ENCODE measurements at regions not wholly inside any gene's neighbourhood (a gene's known extent, or its start where the extent isn't known, plus 50 kb on each side); places are given as distances from the start of the nearest gene placed in this dataset.
A peak's percentile ranks its signal among the peaks of the same experiment; 100 is the strongest.
"Not testable (repeated sequence)": the region's sequence is repeated elsewhere in the genome, so short reads cannot be mapped to it uniquely, and the experiment has no call there.

DNA sequence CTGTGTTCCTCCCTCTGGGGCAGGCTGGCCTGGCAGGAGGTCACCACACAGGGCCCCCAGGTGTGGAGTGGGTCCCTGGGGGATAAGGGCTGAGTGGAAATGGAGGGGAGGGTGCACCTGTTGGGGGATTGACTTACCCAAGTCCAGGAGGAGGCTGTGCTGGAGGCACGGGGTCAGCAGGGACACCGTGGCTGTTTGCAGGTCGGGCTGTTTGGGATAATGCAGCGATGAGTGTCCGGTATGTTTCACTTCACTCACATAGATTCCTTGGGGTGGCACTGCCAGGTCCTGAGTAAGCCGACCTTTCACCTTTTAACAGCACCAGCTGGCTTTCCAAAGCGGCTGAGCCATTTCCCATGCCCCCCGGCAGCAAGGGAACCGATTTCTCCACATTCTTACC lies 113.0 kb downstream of the NPIPB11 start:
- not testable (repeated sequence) for ATAC-seq (ENCODE audit: low read depth in 2 of 2); H3K9me3 Mint-ChIP-seq; DNase-seq; H3K4me3 Mint-ChIP-seq; H3K27ac Mint-ChIP-seq
- Mint-ChIP-seq H3K36me3 (peaks cover 0 to 11% of the 10 kb centered on the region in 2 donors), H3K27me3 (peaks cover 0 to 11% (median 6%) of the 10 kb centered on the region in 3 donors), H3K4me1 (peaks cover 16 to 31% (median 25%) of the 10 kb centered on the region in 3 donors)

DNA sequence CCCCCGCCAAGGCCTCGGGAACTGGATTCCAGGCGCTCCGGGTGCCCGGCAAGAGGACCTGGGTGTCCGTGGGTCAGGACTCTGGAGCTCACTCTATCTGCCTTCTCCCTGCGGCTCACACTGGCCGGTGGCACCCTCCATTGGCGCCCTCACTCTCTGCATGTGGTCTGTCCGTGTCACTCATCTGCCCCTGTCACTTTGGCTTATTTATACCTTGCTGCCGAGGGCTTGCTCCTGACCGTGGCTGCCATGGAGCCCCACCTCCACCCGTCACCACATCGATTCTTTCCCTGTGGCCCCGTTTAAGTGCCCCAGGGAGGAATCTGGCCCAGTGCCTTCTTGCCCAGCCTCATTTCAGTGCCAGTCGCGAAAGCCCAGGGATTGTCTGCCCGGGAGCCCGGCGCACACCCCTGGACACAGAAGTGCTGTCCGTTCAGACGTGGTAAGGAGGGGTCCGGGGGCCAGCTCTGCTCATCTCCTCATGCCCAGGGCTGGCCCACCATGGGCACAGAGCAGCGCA lies 113.5 kb downstream of the NPIPB11 start:
- not testable (repeated sequence) for H3K27ac Mint-ChIP-seq; DNase-seq; H3K9me3 Mint-ChIP-seq; ATAC-seq (ENCODE audit: low read depth in 2 of 2); H3K4me3 Mint-ChIP-seq; H3K36me3 Mint-ChIP-seq
- Mint-ChIP-seq H3K4me1 (peaks cover 16 to 26% (median 22%) of the 10 kb centered on the region in 3 donors), H3K27me3 (peaks cover 0 to 10% (median 1%) of the 10 kb centered on the region in 3 donors)

DNA sequence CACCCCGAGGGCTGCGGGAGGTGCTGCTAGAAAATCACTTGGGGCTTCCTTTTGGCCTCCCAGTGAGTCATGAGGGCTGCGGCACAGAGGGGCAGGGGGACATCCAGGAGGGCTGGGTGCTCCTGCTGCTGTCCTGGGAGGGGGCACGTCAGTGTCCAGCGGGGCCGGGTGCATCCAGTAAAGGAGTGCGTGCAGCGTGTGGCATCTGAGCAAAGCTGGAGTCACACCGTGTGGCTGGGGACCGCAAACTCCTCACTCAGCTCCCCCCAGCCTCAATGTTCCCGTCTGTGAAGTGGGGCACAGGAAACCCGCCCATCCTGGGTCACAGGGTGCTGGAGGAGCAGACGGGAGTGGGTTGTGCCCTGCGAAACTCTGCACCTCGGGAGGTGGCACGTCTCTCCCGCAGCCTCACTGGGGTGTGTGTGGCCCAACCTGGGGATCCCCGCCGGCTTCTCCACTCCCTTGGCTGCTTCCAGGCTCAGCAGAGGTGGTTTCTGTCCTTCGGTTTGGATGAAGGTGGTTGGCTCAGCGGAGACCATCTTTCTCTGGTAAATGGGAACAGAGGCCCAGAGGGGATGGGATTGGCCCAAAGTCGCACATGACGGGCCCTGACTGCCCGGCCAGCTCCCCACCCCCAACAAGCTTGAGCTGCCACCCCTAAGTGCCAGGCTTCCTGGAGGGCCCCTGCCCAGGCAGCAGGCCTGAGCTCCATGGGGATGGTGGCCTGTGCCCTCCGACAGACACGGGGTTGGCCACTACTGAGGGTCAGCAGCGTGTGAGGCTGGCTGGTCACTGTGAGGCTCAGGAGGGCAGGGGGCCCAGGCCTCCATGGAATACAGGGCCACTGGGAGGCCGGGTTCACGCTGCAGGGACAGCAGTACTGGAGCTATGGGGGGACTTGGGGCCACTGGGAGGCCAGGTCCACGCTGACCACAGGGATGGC lies 114.9 kb downstream of the NPIPB11 start:
- not testable (repeated sequence) for H3K27me3 Mint-ChIP-seq, H3K9me3 Mint-ChIP-seq, H3K27ac Mint-ChIP-seq, DNase-seq, H3K4me3 Mint-ChIP-seq, H3K36me3 Mint-ChIP-seq
- H3K4me1 Mint-ChIP-seq: peaks cover 18 to 30% (median 22%) of the 10 kb centered on the region in 3 donors
- peak in 1 of 2 donors; percentile 3 for ATAC-seq (ENCODE audit: low read depth in 2 of 2)

DNA sequence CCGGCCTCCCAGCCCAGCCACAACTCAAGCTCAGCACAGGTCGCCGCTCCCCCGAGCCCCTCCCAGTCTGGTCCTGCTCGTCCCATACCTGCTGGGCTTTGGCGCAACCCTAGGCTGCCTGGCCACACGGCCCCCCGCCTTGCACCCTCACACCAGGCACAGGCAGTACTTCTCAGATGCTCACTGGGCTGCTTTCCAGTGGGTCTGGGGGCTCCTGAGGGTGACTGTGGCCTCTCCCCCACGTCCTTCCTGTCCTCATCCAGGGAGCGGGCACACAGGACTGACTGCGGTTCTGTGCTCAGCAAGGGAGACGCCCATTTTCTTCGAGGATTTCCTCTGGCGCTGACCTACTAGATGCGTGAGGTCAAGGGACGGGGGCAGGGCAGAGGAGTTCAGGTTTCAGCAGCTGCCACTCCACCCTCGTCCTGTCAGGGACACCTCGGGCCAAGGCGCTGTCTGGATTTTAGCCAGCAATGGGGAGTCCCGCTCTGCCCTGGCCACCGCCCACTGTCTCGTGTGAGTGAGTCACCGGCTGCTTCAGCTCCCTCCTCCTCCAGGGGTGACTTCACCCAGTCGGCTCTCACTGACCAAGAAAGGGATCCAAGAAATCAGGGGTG lies 115.8 kb downstream of the NPIPB11 start:
- peak overlapping the region in 5 of 8 donors; percentile 45 to 71 (median 49) for H3K4me3 Mint-ChIP-seq
- peak; percentile 81 for ATAC-seq (ENCODE audit: low read depth in 2 of 2)
- H3K27ac Mint-ChIP-seq: peak overlapping the region in 3 of 6 donors; percentile 60 to 68 (median 64)
- H3K9me3 Mint-ChIP-seq: no peaks in the 10 kb centered on the region
- peaks cover 17 to 34% (median 19%) of the 10 kb centered on the region in 3 donors for H3K4me1 Mint-ChIP-seq
- DNase-seq: peak; percentile 21
- no peaks in the 10 kb centered on the region for H3K36me3 Mint-ChIP-seq
- peaks cover 0 to 5% (median 0%) of the 10 kb centered on the region in 3 donors for H3K27me3 Mint-ChIP-seq

DNA sequence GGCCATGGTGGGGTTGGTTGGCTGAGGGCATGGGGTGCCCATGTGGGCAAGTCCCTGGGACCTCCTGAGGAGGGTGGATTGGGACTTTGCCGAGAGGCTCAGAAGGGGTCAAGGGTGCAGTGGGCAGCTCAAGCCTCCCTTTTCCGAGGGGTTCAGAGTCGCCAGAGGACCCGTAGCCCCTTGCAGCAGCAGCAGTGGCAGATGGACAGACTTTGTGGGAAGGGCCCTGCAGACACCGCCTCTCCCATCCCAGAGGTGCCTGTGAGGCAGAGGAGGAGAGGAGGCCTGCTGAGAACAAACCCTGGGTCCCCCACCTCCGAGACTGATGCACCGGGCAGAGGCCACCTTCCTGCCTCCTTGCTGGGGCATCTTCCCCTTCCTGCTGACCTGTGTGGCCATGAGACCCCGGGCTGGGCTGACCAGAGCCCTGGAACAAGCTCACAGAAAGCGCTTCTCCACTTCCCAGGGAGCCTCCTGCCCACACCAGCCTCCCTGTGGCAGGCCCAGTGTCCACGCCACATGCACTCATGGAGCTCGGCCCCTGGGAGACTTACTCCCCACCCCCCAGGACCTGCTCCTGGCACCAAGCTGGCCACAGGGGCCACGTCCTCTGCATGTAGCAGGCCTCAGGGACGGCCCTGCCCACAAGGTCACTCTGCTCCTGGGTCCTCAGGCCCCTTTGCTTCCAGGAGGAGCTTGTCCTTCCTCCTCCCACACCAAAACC lies 116.8 kb downstream of the NPIPB11 start:
- not testable (repeated sequence) for H3K27me3 Mint-ChIP-seq; H3K4me3 Mint-ChIP-seq; H3K36me3 Mint-ChIP-seq; ATAC-seq (ENCODE audit: low read depth in 2 of 2); H3K9me3 Mint-ChIP-seq; DNase-seq
- H3K27ac Mint-ChIP-seq: peak overlapping the region in 1 of 6 donors; percentile 28
- H3K4me1 Mint-ChIP-seq: peaks cover 17 to 32% (median 18%) of the 10 kb centered on the region in 3 donors

DNA sequence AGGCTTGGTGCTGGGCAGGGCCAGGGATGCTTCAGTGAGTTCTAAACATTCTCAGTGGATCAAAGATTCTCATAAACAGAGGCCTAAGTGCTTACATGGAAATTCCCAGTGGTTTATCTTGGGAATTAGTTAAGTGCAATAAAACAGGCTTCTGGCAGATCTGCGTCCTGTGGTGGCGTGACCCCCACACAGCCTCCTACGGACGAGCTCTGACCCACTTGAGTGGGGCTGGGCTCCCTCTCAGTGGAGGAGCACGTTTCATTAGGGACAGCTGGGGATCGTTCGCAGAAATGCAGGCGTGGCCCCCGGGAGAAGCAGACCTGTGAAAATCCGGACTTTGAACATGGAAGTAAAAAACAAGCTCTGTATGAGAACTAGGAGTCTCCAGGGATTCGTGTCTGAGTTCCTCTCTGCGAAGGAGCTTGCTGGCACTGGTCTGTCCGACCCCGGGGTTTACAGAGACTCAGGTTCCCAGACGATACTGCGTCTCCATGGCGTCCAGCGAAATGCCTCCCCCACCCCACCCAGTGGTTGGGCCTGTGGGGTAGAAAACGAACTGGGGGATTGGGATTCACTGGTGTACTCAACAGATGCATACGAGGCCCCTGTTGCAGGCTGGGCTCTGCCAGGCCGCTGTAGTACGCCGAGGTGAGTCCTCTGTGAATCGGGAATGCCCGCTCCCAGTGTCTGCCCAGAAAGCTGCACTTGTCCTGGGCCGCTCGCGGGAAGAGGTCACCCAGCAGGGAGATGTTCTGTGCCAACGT lies 117.6 kb downstream of the NPIPB11 start:
- not testable (repeated sequence) for DNase-seq; ATAC-seq (ENCODE audit: low read depth in 2 of 2); H3K27me3 Mint-ChIP-seq; H3K9me3 Mint-ChIP-seq; H3K4me3 Mint-ChIP-seq; H3K36me3 Mint-ChIP-seq
- Mint-ChIP-seq H3K4me1 (peaks cover 24 to 40% (median 26%) of the 10 kb centered on the region in 3 donors), H3K27ac (peak overlapping the region in 2 of 6 donors; percentile 28 to 85)

DNA sequence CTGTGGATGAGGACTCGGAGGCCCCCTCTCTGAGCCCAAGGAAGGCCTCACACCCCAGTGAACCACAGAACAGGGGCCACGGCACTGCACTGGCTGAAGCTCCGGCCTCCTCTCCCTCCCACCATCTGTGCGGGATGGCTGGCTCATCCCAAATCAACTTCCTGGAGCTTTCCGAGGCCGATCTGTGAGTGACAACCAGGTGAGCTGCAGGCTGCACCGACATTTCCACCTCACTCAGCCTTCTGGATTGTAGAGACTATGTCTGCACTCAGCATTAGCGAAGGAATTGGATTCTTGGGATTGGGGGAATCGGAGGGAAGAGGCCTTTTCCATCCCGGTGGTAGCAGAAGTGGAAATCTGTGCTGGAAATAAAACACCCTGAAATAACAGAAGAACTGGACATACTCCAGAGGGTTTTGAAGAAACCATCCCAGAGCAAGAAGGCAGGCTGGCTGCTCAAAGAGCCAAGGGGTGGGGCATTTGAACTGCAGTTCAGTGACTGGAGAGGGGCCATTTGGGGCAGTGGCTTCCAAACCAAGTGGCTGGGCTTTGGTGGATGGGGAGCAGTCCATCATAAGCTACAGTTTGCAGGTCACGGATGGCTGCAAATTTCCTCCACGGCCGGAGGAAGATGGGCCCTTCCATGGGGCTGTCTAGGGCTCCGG lies 118.5 kb downstream of the NPIPB11 start:
- H3K9me3 Mint-ChIP-seq; DNase-seq; H3K27me3 Mint-ChIP-seq; H3K36me3 Mint-ChIP-seq; ATAC-seq (ENCODE audit: low read depth in 2 of 2): not testable (repeated sequence)
- peak overlapping the region in 3 of 6 donors; percentile 15 to 60 (median 54) for H3K27ac Mint-ChIP-seq
- peaks cover 32 to 49% (median 35%) of the 10 kb centered on the region in 3 donors for H3K4me1 Mint-ChIP-seq
- H3K4me3 Mint-ChIP-seq: peak overlapping the region in 1 of 8 donors; percentile 55

DNA sequence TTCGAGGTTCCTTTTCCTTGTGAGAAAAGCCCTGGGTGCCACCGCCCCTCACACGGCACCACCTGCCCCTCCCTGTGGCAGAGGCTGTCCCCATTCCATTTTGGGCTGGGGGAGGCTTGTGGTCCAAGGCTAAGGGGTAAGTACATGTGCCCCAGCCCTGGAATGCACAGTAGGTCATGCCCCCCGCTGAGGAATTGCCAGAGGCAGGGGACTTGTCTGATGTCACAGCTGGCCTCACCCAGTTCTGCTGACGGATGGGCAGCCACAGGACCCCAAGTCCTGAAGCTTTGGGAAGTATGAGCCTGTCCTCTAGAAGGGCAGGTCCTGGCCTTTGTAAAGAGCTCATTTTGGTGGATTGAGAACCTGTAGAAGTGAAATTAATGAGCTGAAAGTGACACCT lies 119.3 kb downstream of the NPIPB11 start:
- H3K9me3 Mint-ChIP-seq; H3K4me3 Mint-ChIP-seq; ATAC-seq (ENCODE audit: low read depth in 2 of 2); H3K36me3 Mint-ChIP-seq; H3K27me3 Mint-ChIP-seq; DNase-seq: not testable (repeated sequence)
- H3K27ac Mint-ChIP-seq: peak overlapping the region in 2 of 6 donors; percentile 32 to 36
- peaks cover 36 to 54% (median 38%) of the 10 kb centered on the region in 3 donors for H3K4me1 Mint-ChIP-seq

DNA sequence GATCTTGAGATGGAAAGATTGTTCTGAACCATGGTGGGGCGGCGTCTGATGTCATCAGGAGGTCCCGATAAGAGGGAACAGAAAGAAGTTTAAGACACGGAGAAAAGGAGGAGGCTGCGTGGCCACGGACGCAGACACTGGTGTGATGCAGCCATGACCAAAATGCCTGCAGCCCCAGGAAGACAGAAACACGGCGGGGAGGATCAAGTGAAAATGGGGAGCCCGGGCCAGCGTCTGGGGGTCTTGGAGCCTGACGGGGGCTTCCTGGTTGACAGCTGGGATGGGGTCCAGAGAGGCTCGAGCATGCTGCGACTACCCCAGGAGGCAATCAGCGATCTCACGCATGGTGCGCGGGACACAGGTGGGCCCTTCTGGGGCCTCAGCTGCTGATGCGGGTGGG lies 119.7 kb downstream of the NPIPB11 start:
- peak overlapping the region in 3 of 6 donors; percentile 20 to 32 (median 30) for H3K27ac Mint-ChIP-seq
- H3K27me3 Mint-ChIP-seq; ATAC-seq (ENCODE audit: low read depth in 2 of 2); H3K36me3 Mint-ChIP-seq; H3K9me3 Mint-ChIP-seq; DNase-seq: not testable (repeated sequence)
- H3K4me3 Mint-ChIP-seq: peak overlapping the region in 4 of 8 donors; percentile 1 to 33 (median 26)
- H3K4me1 Mint-ChIP-seq: peaks cover 36 to 54% (median 38%) of the 10 kb centered on the region in 3 donors

DNA sequence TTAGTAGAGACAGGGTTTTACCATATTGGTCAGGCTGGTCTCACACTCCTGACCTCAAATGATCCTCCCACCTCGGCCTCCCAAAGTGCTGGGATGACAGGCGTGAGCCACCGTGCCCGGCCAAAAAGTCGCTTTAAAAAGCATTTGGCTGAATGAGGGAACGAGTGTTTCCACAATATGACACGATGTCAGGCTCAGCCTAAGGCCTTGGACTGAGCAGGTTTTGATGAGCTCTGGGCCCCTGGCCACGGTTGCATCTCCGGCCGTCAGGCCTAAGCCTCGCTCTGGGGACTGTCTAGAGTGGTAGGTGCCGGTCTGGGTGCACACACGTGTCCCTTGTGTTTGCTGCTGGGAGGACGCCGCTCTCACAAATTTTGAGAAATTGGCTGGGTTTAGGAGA lies 120.3 kb downstream of the NPIPB11 start:
- not testable (repeated sequence) for H3K27me3 Mint-ChIP-seq; ATAC-seq (ENCODE audit: low read depth in 2 of 2); H3K9me3 Mint-ChIP-seq; DNase-seq; H3K36me3 Mint-ChIP-seq
- Mint-ChIP-seq H3K4me3 (peak overlapping the region in 3 of 8 donors; percentile 24 to 72 (median 60)), H3K4me1 (peaks cover 36 to 54% (median 38%) of the 10 kb centered on the region in 3 donors), H3K27ac (peak overlapping the region in 5 of 6 donors; percentile 27 to 90 (median 32))

DNA sequence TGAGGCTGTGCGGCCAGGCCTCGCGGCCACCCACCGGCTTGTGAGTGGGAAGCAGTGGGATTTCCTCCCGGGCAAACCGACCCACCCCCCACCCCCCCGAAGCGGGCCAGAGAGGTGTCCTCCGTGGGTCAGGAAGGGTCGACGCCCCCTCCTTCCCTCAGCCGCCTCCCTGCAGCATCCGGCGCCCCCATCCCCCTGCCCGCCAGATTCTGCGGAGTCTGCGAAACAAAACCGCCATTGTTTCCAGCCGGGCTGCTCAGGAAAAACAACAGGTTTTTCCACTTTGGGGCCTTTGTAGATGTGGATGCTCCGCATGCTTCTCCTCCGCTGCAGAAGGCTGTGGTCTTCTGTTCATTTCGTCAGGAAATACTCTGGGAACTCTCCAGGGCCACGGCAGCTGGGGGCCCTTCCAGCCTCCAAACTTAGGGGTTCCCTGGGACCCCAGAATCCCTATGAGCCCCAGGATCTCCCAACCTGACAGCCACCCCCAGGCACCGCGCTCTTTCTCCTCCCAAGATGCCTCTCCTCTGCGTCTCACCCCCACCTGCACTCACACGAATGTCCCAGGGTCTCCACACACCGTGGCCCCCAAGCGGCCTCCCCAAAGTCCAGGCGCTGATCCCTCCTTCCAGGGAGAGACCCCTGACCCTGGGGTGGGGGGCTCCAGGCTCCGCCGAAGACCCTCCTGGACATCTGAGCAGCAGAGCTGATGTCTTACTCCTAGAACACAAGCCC lies 121.2 kb downstream of the NPIPB11 start:
- H3K27ac Mint-ChIP-seq: peak overlapping the region in 5 of 6 donors; percentile 75 to 94 (median 86)
- H3K27me3 Mint-ChIP-seq; DNase-seq; H3K36me3 Mint-ChIP-seq; ATAC-seq (ENCODE audit: low read depth in 2 of 2); H3K9me3 Mint-ChIP-seq: not testable (repeated sequence)
- H3K4me3 Mint-ChIP-seq: peak overlapping the region in 7 of 8 donors; percentile 14 to 89 (median 73)
- peaks cover 30 to 47% (median 31%) of the 10 kb centered on the region in 3 donors for H3K4me1 Mint-ChIP-seq
